ENCODE measurements at regions not wholly inside any gene's neighbourhood (a gene's known extent, or its start where the extent isn't known, plus 50 kb on each side); places are given as distances from the start of the nearest gene placed in this dataset.
"Not testable (repeated sequence)": the region's sequence is repeated elsewhere in the genome, so short reads cannot be mapped to it uniquely, and the experiment has no call there.

DNA sequence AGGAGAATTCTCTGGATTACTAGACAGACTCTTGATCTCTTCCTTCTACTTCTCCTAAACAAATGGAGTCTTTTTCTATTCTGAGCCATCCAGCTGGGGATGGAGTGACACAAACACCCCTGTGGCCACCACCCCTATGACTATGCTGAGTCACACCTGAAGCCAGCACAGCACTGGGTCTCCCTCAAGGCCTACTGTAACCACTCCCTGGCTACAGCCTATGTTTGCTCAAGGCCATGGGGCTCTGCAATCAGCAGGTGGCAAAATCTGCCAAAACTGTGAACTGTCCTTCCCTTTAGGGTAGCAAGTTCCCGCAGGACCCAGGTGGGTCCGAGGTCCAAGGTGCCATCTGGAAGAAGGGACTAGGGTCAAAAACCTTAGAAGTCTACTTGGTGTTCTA lies 132.3 kb downstream of the TINAG start:
- DNase-seq, result no peak

DNA sequence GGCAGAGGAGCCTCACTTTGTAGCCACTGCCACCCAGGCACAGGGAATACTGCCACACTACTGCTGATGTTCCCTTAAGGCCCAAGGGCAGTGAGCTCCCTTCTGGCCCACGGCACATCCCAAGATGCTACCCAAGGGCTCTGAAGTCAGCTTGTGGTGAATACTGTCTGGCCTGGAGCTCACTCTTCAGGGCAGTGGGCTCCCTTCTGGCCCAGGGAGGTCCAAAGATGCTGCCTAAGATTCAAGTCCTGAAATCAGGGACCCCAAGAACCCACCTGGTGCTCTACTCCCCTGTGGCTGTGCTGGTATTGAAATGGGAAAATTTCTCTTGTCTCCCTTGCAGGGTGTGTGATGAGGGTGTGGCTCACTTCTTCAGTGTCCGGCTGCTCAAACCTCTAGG lies 132.8 kb downstream of the TINAG start:
- no peak for DNase-seq

DNA sequence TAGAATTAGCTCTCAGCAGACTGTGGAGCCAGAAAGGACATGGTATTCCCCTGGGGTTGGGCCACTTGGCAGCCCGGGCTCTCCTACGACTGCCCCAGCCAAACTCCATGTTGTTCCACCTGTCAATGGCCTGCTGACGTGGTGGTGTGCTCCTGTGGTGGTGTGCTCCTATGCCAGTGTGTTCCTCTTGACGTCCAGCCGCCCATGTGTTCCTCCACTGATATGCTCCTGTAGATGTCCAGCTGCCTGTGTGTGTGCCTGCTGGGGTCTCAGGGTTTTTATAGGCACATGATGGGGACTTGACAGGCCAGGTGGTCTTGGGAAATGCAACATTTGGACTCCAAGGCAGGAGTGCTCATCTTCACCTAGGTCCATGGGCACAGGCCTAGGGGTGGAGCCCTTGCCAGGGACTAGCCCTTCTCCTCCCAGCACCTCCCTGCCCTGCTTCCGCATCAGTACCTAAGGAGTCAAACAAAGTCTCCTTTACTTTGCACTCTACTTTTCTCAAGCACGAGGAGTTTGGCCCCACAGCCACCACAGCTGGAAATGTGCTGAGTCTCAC lies 133.5 kb downstream of the TINAG start:
- DNase-seq, result no peak

DNA sequence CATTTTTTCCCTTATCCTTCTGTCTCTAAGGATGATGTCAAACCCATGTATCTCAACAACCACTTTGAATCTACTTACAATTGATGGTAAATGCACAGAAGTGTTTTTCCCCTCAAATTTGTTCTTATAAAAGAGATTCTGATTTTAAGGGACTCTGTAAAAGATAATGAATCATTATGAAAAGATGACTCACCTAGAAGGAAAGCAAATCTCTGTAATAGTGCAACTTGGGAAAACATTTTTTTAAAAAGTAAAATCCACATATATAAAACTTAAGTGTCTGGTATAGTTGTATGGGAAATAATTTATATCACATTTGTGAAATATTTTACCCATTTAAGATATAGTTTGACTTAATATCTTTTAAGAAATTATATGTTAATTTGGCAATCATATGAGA lies 137.0 kb downstream of the TINAG start:
- no peak for DNase-seq

DNA sequence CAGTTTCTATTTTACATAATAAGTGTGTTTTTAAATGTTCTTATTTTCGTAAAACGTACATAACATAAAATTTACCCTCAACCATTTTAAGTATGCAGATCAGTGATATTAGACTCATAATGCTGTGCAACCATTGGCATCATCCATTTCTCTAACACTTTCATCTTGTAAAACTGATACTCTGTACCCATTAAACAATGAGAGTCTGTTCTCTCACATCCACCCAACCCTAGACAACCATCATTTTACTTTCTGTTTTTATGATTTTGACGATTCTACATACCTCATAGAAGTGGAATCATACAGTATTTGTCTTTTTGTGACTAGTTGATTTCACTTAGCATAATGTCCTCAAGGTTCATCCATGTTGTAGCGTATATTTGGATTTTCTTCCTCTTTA lies 140.4 kb downstream of the TINAG start:
- DNase-seq, result no peak

DNA sequence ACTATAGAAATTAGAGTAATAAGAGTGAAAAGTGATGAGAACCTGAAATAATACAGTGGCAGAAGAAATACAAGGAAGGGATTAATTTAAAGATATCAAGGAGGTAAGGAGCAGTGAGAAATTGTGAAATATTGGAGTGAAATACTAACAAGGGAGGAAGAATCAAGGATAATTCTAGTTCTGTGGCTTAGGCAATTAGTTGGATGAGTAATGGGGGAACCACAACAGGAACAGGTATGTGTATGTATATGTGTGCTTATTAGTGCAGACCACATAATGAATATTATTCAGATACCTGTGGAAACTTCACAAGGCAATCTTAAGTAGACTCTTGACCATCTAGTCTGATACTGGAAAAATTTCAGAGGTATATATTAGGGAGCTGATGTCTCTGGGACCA lies 143.3 kb downstream of the TINAG start:
- DNase-seq, result no peak

DNA sequence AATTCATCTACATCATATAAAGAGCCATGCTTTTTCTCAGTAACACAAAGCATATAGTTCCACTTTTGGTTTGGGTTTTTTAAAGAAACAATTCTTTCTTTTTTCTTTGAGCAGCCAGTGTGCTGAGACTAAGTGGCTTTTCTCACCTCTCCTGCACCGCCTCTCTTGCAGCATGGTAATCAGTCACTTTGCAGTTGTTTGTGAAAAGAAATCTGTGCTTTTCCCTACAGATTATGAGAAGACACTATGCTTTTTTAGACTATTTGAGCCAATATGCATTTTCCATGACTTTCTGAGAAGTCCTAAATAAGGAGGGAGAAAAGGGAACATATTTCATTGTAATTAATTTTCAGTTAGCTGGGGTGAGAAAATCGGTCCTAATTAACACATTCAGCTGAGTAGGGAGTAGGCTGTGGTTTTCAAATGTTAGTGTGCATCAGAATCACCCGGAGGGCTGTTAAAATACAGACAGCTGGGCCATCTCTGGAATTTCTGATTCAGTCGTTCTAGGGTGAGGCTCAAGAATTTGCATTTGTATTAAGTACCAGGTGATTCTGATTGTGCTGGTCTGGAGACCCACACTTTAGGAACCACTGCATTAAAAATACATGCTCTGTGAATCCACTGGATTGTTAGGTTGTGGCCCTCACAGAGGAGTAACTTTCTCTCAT lies 155.2 kb downstream of the TINAG start:
- DNase-seq, result no peak

DNA sequence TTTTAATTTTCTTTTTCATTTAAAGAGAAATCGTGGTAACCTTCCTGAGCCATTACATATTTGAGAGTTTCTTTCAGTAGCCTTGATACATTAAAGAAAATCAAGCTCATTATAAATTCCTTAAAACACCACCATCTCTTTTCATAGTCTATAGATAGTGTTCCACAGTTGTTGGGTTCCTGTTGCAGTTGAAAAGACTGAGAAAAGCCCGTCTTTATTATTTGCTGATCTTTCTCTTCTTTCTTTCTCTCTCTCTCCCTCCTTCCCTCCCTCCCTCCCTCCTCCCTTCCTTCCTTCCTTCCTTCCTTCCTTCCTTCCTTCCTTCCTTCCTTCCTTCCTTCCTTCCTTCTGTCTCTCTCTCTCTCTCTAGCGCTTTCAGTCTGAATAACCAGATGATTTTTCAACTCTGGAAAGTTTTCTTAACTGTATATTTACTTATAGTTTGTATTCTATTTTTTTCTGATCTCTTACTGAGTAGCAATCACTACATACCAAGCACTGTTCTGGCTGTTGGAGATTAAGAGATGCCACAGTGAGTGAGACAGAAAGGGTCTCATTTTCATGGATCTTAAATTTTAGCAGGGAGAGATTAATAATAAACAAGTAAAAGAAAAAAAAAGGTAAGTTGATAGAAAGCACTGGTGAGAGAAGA lies 157.5 kb downstream of the TINAG start:
- no peak for DNase-seq

DNA sequence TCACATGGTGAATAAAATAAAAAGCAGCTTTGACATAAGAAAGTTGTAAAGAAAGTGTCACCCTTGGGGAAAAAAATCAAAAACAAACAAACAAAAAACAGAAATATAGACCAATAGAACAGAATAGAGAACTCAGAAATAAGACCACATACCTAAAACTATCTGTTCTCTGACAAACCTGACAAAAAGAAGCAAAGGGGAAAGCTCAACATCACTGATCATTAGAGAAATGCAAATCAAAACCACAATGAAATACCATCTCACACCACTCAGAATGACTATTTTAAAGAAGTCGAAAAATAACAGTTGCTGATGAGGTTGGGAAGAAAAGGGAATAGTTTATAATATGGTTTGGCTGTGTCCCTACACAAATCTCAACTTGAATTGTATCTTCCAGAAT lies 159.1 kb downstream of the TINAG start:
- DNase-seq, result no peak

DNA sequence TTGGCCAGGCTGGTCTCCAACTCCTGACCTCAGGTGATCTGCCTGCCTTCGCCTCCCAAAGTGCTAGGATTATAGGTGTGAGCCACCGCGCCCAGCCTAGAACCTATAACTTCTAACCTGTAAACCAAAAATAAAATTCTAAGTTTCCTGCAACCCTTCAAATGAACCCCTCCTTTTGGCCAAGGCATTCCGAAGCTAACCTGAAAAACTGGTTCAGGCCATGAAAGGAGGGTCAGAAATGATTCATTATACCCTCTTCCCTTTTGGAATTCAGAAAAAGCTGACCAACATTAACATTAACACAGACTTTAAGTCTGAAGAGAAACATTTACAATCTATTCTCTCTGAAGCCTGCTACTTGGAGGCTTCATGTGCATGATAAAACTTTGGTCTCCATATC lies 165.1 kb downstream of the TINAG start:
- DNase-seq, result no peak

DNA sequence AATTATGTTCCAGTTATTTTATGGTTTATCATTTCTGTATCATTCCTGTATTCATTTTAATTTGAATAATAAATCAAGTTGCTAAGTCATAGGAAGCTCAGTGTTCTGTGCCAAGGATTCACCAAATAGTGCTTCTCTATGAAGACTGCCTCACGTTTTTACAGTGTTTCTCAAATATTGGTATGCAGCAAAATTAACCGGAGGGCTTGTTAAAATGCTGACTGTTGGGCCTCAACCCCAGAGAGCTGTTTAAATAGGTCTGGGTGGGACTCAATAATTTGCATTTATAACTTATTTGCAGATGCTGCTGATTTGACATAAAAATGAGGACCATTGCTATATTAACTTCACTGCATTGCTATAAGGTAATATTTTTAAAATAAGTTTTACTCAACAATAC lies 166.7 kb downstream of the TINAG start:
- no peak for DNase-seq

DNA sequence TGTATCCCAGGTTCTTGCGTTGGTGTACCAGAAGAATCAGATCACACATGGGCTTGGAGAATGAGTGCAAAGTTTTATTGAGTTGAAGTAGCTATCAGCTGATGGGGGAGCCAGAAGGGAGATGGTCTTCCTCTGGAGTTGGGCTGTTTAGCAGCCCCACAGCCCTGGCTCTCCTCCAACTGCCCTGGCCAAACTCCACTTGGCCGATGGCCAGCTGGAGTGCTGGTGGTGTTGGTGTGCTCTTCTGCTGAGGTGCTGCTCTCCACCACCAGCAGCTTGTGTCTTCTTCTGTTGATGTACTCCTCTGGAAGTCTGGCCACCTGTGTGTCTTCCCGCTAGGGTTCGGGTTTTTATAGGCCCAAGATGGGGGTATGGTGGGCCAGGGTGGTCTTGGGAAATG lies 172.8 kb downstream of the TINAG start:
- DNase-seq, result no peak

DNA sequence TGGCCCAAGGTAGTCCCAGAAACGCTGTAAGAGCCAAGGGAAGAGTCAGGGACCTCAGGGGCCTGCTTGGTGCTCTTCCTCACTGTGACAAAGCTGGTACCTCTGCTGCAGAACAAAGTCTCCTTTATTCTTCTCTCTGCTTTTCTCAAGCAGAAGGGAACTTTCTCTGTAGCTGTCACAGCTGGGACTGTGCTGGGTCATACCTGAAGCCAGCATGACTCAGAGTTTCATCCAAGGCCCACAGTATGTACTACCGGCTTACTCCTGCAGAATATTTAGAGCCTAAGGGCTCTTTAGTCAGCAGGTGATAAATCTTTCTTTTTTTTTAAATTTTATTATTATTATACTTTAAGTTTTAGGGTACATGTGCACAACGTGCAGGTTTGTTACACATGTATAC lies 183.2 kb downstream of the TINAG start:
- DNase-seq, result no peak

DNA sequence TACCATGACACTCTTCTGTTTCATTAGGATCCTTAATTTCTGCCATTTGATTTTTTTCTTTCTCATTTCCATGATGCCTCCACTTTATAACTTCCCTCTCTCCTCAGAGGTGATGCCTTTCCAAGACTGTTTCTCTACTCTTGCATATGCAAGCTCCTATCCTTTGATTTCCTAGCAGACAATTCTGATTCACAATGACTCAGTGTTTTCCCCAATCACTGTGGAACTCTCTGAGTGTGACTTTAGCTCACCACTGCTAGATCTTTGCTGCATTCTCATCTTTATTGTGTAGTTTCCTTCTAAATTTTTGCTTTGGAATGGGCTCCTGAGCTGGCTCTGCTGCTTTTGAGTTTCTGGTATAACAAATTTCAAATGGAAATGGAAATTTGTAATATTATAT lies 184.9 kb downstream of the TINAG start:
- no peak for DNase-seq

DNA sequence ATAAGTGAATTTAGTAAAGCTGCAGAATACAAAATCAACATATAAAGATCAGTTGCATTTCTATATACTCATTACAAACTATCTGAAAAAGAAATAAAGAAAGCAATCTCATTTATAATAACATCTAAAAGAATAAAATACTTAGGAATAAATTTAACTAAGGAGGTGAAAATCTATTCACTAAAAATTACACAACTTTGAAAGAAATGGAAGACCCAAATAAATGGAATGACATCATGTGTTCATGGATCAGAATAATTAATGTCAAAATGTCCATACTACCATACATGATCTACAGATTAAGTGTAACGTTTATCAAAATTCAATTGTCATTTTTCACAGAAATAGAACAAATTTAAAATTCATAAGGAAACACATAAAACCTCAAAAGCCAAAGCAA lies 194.9 kb downstream of the TINAG start:
- no peak for DNase-seq

DNA sequence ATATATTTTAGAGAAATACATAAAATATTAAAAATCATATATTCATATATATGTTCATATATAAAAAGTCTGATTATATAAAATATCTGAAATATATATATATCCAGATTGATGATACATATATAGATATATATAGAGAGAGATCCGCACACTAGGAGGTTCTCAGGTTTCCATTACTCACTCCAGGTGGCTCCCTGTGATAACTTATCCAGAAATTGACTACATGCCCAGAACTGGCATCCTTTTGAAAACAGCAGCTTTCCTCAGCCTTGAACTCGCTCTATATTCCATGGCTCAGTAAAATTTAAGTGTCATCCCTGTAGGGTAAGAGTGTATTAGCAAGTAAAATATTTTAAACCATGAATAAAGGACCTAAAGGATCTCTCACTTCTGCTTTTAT lies 206.8 kb downstream of the TINAG start:
- DNase-seq, result no peak

DNA sequence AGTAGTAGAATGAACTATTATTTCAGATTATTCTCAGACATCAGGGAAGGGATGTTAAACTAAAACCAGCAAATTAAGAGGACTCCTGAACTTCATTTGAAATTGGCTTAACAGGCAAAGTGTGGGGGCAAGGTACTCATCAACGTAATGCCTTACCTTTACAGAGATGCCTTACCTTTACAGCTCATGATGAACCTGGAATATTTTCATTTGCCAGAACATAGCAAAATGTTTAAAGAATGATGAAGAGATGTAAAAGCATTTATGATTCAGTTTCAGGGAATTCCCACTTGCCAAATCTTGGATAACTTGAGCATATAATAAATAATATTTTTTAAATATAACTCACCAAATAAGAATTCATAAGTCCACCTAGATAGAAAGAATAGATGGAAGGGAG lies 207.5 kb downstream of the TINAG start:
- no peak for DNase-seq

DNA sequence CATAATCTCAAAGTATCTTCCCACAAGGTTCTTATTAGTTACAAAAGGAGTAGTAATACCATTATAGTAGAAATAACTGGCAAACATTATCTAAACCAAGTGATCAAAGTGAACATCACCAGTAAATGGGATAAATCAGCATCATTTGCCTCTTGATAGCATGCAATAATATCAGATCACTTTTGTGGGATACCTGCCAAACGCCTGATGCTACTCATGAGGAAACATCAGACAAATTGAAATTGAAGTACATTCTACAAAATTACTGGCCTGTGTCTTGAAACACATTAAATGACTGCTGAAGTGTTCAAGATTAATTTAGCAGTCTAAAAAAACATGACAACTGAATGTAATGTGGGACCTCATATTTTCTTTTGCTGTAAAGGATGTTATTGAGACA lies 208.1 kb downstream of the TINAG start:
- no peak for DNase-seq

DNA sequence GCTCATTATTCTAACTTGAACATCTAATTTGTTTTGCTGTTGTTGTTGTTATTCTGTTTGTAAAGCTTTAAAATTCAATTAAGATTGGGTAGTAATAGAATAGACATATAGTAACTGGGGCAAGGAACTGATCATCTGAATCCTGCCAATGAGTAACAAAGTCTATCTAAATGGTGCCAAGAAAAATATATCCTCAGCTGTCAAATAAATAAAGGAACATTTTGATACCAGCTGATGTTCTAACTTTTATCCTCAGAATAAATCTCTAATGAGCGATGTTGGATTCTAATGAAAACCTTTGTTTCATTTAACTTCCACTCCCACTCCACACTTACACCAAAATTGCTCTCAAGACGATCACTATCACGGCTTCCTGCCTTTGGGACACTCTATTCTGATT lies 210.9 kb downstream of the TINAG start:
- DNase-seq, result no peak

DNA sequence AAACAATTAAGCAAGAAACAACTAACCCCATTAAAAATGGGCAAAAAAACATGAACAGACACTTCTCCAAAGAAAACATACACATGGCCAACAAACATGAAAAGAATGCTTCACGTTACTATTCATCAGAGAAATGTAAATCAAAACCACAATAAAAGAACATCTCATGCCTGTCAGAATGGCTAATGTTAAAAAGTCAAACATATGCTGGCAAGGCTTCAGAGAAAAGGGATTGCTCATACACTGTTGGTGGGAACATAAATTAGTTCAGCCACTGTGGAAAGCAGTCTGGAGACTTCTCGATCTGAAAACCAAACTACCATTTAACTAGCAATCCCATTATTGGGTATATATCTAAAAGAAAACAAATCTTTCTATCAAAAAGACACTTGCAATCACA lies 217.5 kb downstream of the TINAG start:
- no peak for DNase-seq

DNA sequence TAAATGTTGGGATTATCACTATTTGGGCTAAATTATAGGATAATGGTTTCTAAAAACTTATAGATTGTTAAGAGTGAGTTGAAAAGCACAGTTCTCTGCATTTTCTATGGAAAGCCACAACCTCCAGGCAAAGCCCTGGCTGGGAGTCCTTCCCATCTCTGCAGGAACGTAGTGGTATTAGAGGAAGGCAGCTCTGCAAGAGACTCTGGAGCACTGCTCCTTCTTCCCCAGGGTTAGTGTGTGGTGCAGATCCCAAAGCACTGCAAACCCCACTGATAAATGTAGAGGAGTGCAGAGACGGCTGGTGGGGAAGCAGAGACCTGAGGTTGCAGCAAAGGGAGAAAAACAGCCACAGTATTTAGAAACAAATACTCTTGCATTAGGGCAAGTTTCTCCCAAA lies 225.3 kb downstream of the TINAG start:
- no peak for DNase-seq

DNA sequence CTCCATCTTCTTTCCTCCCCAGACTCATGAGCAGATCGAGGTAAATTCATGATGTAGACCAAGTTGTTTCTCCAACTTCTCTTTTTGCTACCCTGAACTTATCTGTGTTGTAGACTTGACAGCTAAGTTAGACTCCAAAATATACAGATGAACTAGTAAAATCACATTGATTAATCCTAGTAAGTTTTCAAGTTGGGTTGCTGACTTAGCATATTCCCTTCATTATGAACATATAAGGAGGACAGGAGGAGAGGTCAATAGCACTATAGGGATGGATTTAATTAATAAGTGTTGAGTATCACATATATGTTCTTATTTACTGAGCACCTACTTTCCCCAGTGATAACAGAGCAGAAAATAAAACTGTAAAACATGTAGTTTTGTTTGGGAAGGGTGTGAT lies 227.3 kb downstream of the TINAG start:
- no peak for DNase-seq

DNA sequence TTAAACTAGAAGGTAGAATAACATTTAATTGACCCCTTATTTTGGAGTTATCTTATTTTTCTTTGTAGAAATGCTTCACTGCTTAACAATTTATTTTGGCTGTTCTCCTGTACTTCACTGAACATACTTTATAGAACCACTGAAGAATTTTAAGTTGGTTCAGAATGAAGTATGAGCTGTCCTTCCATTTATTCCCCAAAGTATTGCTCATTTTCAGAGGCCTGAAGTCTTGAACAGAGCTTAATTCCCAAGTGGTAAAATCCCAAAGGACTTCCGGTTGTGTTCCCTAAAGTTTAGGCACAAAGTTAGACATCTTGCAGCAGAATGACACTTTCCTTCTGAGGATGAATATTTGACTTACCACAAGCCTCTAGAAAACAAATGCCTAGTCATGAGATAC lies 233.3 kb downstream of the TINAG start:
- DNase-seq, result no peak

DNA sequence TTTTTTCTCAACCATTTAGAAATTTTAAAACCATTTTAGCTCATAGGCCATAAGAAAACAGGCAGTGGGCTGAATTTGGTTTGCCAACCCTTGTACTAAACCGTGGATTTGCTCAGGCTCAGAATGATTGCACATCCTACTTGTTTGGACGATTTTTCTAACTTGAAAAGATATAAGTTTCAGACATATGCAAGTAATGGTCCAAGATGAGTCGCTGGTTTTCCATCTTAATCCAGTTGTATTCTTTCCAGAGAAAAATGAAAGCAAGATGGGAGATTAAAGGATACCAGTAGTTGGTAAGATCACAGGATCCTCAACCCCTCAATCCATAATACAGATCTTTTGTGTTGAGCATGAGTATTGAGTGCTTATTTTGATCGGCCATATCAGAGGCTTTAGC lies 250.9 kb downstream of the TINAG start:
- no peak for DNase-seq

DNA sequence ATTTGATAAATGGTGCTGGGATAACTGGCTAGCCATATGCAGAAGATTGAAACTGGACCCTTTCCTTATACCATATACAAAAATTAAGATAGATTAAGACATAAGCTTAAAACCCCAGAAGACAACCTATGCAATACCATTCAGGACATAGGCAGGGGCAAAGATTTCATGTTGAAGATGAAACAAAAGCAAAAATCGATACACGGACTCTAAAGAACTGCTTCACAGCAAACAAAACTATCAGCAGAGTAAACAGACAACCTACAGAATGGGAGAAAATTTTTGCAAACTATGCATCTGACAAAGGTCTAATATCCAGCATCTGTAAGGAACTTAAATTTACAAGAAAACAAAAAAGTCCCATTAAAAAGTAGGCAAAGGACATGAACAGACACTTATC lies 255.9 kb downstream of the TINAG start:
- DNase-seq, result not testable (repeated sequence)

Data from stimulated activated naive CD4-positive, alpha-beta T cell (primary cell).